Stomach (tissue), 4 donors: ENCODE measurements at regions not wholly inside any gene's neighbourhood (a gene's known extent, or its start where the extent isn't known, plus 50 kb on each side); places are given as distances from the start of the nearest gene placed in this dataset.

ENCODE experiments used
- EP300 ChIP-seq: sonication (generic); formaldehyde crosslinking; IDR thresholded peaks from one replicate; pipeline ENCODE4 v1.6.1; 2017; ENCODE audit warnings: antibody characterized with exemption
- POLR2A ChIP-seq, 4 donors: fragments of 450-650 bp; IDR thresholded peaks; one replicate each; pipeline ENCODE4 v1.6.1; 2016; ENCODE audit warnings: antibody characterized with exemption in 4 of 4, control low read depth in 2 of 4, mild to moderate bottlenecking in 1 of 4, moderate library complexity in 1 of 4
- TF ChIP-seq, protein P1 (sequence below), 7 experiments: fragments of 450-650 bp in 4 of 7; fragments of 200-600 bp in 3 of 7; sonication (generic) in 3 of 7; IDR thresholded peaks; one replicate each; pipeline ENCODE4 v1.5.1; 2016 to 2019; ENCODE audit warnings: antibody characterized with exemption in 7 of 7, control low read depth in 2 of 7, mild to moderate bottlenecking in 1 of 7

DNA sequence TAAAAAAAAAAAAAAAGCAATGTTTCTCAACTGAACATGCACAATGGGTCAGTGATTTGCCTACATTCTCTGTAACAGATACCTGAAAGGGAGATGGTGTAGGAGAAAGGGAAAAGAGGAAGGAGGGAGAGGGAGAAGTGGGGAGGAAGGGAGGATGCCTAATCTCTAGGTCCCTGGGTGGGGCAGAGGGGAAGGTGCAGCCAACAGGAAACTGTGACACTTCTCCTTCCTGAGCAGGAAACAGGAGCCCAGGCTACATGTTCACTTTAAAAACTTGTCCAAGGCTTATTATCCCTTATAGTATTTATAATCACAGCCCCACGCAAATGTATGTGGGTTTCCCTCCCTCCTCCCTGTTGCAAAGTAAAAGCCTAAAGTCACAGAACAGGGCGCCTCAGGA lies 137.9 kb downstream of the MINAR1 start:
- TF ChIP-seq, protein P1, sequence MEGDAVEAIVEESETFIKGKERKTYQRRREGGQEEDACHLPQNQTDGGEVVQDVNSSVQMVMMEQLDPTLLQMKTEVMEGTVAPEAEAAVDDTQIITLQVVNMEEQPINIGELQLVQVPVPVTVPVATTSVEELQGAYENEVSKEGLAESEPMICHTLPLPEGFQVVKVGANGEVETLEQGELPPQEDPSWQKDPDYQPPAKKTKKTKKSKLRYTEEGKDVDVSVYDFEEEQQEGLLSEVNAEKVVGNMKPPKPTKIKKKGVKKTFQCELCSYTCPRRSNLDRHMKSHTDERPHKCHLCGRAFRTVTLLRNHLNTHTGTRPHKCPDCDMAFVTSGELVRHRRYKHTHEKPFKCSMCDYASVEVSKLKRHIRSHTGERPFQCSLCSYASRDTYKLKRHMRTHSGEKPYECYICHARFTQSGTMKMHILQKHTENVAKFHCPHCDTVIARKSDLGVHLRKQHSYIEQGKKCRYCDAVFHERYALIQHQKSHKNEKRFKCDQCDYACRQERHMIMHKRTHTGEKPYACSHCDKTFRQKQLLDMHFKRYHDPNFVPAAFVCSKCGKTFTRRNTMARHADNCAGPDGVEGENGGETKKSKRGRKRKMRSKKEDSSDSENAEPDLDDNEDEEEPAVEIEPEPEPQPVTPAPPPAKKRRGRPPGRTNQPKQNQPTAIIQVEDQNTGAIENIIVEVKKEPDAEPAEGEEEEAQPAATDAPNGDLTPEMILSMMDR (IDR thresholded peaks at IDR 0.05) = no peak
- no peak for TF ChIP-seq POLR2A (IDR thresholded peaks at IDR 0.05)
- no peak for TF ChIP-seq EP300
